Esophagus squamous epithelium (tissue), 4 donors: ENCODE measurements at regions not wholly inside any gene's neighbourhood (a gene's known extent, or its start where the extent isn't known, plus 50 kb on each side); places are given as distances from the start of the nearest gene placed in this dataset.

Experiments used
- CTCF ChIP-seq, 6 experiments: fragments of 450-650 bp in 4 of 6; fragments of 200-600 bp in 2 of 6; sonication (generic) in 2 of 6; IDR thresholded peaks; one replicate each; pipeline ENCODE4 v1.5.1; 2016 to 2019; ENCODE audit warnings: antibody characterized with exemption in 6 of 6, mild to moderate bottlenecking in 4 of 6, moderate library complexity in 4 of 6
- POLR2A ChIP-seq, 4 donors: fragments of 450-650 bp; IDR thresholded peaks; one replicate each; pipeline ENCODE4 v1.6.1; 2017; ENCODE audit warnings: antibody characterized with exemption in 4 of 4, mild to moderate bottlenecking in 4 of 4, moderate library complexity in 3 of 4

- TF ChIP-seq POLR2A (IDR thresholded peaks at IDR 0.05) = no peak
- no peak for TF ChIP-seq CTCF (IDR thresholded peaks at IDR 0.05)
These were observed 378.9 kb downstream of the DUSP10 start for GRCh38 chr1:221363039-221363438.
